Kidney (tissue), 13 donors: ENCODE measurements at regions not wholly inside any gene's neighbourhood (a gene's known extent, or its start where the extent isn't known, plus 50 kb on each side); places are given as distances from the start of the nearest gene placed in this dataset.

Experiments
- DNase-seq, 5 donors: peaks; one replicate each; pipeline ENCODE4 v3.0.0-alpha.2; 2013 to 2020
- FAIRE-seq: peaks from 2 replicates; lab custom pipeline; 2012; peaks lifted over from hg19 to GRCh38; lab: Jason Lieb, UNC
- H3K27ac ChIP-seq, 2 donors: one replicate each; pipeline ENCODE4 v1.7.0; 2013; ENCODE audit warnings: low read depth in 2 of 2, low read length in 2 of 2, inconsistent platforms in 1 of 2
- H3K27me3 ChIP-seq: one replicate; pipeline ENCODE4 v1.7.1; 2013; ENCODE audit warnings: low read length, inconsistent platforms; ENCODE audit not compliant: control insufficient read depth, insufficient read depth
- H3K36me3 ChIP-seq, 3 donors: one replicate each; pipeline versions ENCODE4 v1.7.0 to v1.7.1; 2013; ENCODE audit warnings: low read length in 3 of 3, control low read depth in 1 of 3, inconsistent platforms in 1 of 3; ENCODE audit not compliant: insufficient read depth in 3 of 3, control insufficient read depth in 2 of 3
- H3K4me1 ChIP-seq, 3 donors: one replicate each; pipeline versions ENCODE4 v1.7.0 to v1.7.1; 2013; ENCODE audit warnings: low read length in 3 of 3, inconsistent platforms in 1 of 3, low read depth in 1 of 3; ENCODE audit not compliant: control insufficient read depth in 2 of 3, insufficient read depth in 2 of 3
- H3K4me3 ChIP-seq, 3 donors: one replicate each; pipeline versions ENCODE4 v1.7.0 to v1.8.1; 2013; ENCODE audit warnings: low read length in 3 of 3, control low read depth in 1 of 3, inconsistent platforms in 1 of 3
- H3K9ac ChIP-seq, 3 donors: one replicate each; pipeline versions ENCODE4 v1.7.0 to v1.7.1; 2013; ENCODE audit warnings: low read length in 3 of 3, control low read depth in 1 of 3, inconsistent platforms in 1 of 3
- H3K9me3 ChIP-seq, 3 donors: one replicate each; pipeline versions ENCODE4 v1.7.0 to v1.7.1; 2013; ENCODE audit warnings: low read length in 3 of 3, control low read depth in 1 of 3, inconsistent platforms in 1 of 3; ENCODE audit not compliant: control insufficient read depth in 2 of 3, insufficient read depth in 1 of 3
- intact Hi-C: fragments of 100-400 bp; cut with DNase I; formaldehyde crosslinking; loops from one replicate; pipeline ENCODE4 v1.11.1; 2022
- TF ChIP-seq, protein P1 (sequence below): IDR thresholded peaks from 3 replicates; pipeline ENCODE4 v1.5.1; 2012; ENCODE audit warnings: mild to moderate bottlenecking, moderate library complexity, borderline replicate concordance; ENCODE audit not compliant: insufficient read depth; ENCODE audit errors: extremely low read depth
- donor health status: control.
- donor health status: control.
- donor health status: control.
- donor health status: control.
- donor health status: control.
- donor health status: DM: yes; HTN: yes; CAD: no.
- donor health status: Normal renal cell carcinoma (clear cell type).

DNA sequence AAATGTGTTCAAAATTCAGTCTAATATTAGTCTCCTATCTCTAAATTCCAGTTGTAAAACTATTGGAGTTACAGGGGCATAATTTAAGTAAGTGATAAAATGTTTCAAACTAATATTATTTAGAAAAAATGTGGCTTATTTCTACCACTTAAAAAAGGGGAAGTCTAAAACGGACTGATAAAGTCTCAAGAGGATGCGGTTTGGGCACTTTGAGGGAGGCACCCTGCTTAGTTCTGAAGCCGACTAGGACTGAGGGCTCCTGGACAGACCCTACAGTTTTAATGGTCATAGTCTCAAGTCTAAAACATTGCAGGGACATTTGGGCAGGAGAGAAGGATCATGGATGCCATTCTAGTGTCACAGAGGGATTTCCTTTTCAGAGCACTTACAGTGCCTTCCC lies 566.3 kb downstream of the NR2F2 start:
- intact Hi-C loops = loop anchor here (10.0 kb wide), 1 partner anchor 562 kb away; the partner anchor contains the start of gene NR2F2
- Histone ChIP-seq H3K36me3 (no peaks in the 10 kb centered on the region), H3K9me3 (no peaks in the 10 kb centered on the region), H3K4me1 (no peaks in the 10 kb centered on the region), H3K9ac (no peak overlapping the region), H3K27me3 (no peaks in the 10 kb centered on the region), H3K27ac (no peak overlapping the region), H3K4me3 (no peak overlapping the region)
- no peak for FAIRE-seq
- DNase-seq = no peak
- TF ChIP-seq, protein P1, sequence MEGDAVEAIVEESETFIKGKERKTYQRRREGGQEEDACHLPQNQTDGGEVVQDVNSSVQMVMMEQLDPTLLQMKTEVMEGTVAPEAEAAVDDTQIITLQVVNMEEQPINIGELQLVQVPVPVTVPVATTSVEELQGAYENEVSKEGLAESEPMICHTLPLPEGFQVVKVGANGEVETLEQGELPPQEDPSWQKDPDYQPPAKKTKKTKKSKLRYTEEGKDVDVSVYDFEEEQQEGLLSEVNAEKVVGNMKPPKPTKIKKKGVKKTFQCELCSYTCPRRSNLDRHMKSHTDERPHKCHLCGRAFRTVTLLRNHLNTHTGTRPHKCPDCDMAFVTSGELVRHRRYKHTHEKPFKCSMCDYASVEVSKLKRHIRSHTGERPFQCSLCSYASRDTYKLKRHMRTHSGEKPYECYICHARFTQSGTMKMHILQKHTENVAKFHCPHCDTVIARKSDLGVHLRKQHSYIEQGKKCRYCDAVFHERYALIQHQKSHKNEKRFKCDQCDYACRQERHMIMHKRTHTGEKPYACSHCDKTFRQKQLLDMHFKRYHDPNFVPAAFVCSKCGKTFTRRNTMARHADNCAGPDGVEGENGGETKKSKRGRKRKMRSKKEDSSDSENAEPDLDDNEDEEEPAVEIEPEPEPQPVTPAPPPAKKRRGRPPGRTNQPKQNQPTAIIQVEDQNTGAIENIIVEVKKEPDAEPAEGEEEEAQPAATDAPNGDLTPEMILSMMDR = no peak

DNA sequence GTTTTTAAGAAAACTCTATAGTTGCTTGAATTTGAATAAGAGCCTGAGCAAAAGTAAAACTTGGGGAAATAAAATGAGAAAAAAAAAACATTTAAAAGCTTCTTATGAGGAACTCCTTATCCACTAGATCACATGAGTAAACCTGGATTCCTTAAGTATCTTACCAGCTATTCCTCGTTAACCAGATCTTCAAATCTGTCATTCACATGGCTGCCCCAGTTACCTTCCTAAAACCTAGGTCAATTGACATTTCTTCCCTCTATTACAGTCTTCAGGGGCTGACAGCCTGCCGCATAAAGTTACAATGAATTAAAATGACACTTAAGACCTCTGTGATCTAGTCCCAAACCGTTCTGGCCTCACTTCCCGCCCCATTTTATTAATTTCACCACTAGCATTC lies 583.6 kb downstream of the NR2F2 start:
- DNase-seq (no peak), FAIRE-seq (no peak)
- H3K9ac ChIP-seq = no peak overlapping the region
- no peaks in the 10 kb centered on the region for H3K4me1 ChIP-seq
- no peaks in the 10 kb centered on the region for H3K27me3 ChIP-seq
- intact Hi-C loops = no loop called here
- H3K4me3 ChIP-seq = no peak overlapping the region
- H3K27ac ChIP-seq = no peak overlapping the region
- no peaks in the 10 kb centered on the region for H3K36me3 ChIP-seq
- peaks cover 3 to 23% (median 6%) of the 10 kb centered on the region in 3 donors for H3K9me3 ChIP-seq
- TF ChIP-seq, protein P1 = no peak

GRCh38 chr15:96916750-96917149 lies 586.2 kb downstream of the NR2F2 start:
- DNase-seq = no peak
- TF ChIP-seq, protein P1 = no peak
- peaks cover 3 to 26% (median 6%) of the 10 kb centered on the region in 3 donors for H3K9me3 ChIP-seq
- intact Hi-C loops = no loop called here
- no peak overlapping the region for H3K4me3 ChIP-seq
- H3K4me1 ChIP-seq = no peaks in the 10 kb centered on the region
- no peaks in the 10 kb centered on the region for H3K27me3 ChIP-seq
- no peak overlapping the region for H3K9ac ChIP-seq
- no peak for FAIRE-seq
- no peak overlapping the region for H3K27ac ChIP-seq
- no peaks in the 10 kb centered on the region for H3K36me3 ChIP-seq

- intact Hi-C loops = no loop called here
- FAIRE-seq = no peak
- no peaks in the 10 kb centered on the region for H3K9me3 ChIP-seq
- DNase-seq = no peak
- H3K27ac ChIP-seq = no peak overlapping the region
- TF ChIP-seq, protein P1 = no peak
- no peaks in the 10 kb centered on the region for H3K27me3 ChIP-seq
- H3K4me1 ChIP-seq = no peaks in the 10 kb centered on the region
- no peak overlapping the region for H3K9ac ChIP-seq
- no peak overlapping the region for H3K4me3 ChIP-seq
- no peaks in the 10 kb centered on the region for H3K36me3 ChIP-seq
Observed at GRCh38 chr15:96924570-96924969, 594.1 kb downstream of the NR2F2 start.
